Naive thymus-derived CD4-positive, alpha-beta T cell (primary cell): ENCODE measurements at regions not wholly inside any gene's neighbourhood (a gene's known extent, or its start where the extent isn't known, plus 50 kb on each side); places are given as distances from the start of the nearest gene placed in this dataset.
A peak's percentile ranks its signal among the peaks of the same experiment; 100 is the strongest.
"Not testable (repeated sequence)": the region's sequence is repeated elsewhere in the genome, so short reads cannot be mapped to it uniquely, and the experiment has no call there.

Experiments
- ATAC-seq: fragments of 150-1000 bp; cut with Tn5 transposase; 2 replicates; pipeline ENCODE4 v1.10.0; 2021; ENCODE audit warnings: mild to moderate bottlenecking, moderate library complexity
- CTCF ChIA-PET: fragments of 350-600 bp; sonication (Branson Sonifier 250); formaldehyde crosslinking; loops from one replicate; lab custom pipeline; 2021; ENCODE audit warnings: antibody characterized with exemption; lab: Charles Lee
- POLR2A ChIA-PET: fragments of 350-600 bp; sonication (Branson Sonifier 250); formaldehyde crosslinking; loops from one replicate; lab custom pipeline; 2021; ENCODE audit warnings: antibody characterized with exemption, inconsistent platforms; lab: Charles Lee
- DNase-seq, 9 donors: peaks; one replicate each; pipeline versions ENCODE4 v3.0.0 to v3.0.0-alpha.2; 2020 to 2022; ENCODE audit warnings: mixed read lengths in 1 of 9
- H3K27ac ChIP-seq: one replicate; pipeline ENCODE4 v1.7.0; 2013; ENCODE audit warnings: mild to moderate bottlenecking, low read depth, low read length, moderate library complexity
- H3K27me3 ChIP-seq, 2 donors: one replicate each; pipeline ENCODE4 v1.7.0; 2013; ENCODE audit warnings: low read length in 2 of 2, mild to moderate bottlenecking in 2 of 2, moderate library complexity in 2 of 2; ENCODE audit not compliant: control insufficient read depth in 2 of 2, insufficient read depth in 2 of 2
- H3K36me3 ChIP-seq, 3 experiments: 1 replicate in 2 of 3; 2 replicates in 1 of 3; pipeline ENCODE4 v1.7.0; 2013; ENCODE audit warnings: low read length in 3 of 3, mild to moderate bottlenecking in 3 of 3, moderate library complexity in 1 of 3; ENCODE audit not compliant: insufficient read depth in 3 of 3, control insufficient read depth in 2 of 3
- H3K4me1 ChIP-seq, 2 donors: one replicate each; pipeline ENCODE4 v1.7.0; 2013; ENCODE audit warnings: low read length in 2 of 2, mild to moderate bottlenecking in 2 of 2, moderate library complexity in 1 of 2; ENCODE audit not compliant: control insufficient read depth in 2 of 2, insufficient read depth in 2 of 2
- H3K4me3 ChIP-seq: 2 replicates; pipeline ENCODE4 v1.7.0; 2013; ENCODE audit warnings: mild to moderate bottlenecking, low read length
- H3K9me3 ChIP-seq, 3 experiments: 1 replicate in 2 of 3; 2 replicates in 1 of 3; pipeline ENCODE4 v1.7.0; 2013; ENCODE audit warnings: low read length in 3 of 3; ENCODE audit not compliant: control insufficient read depth in 2 of 3
- H3K27ac Mint-ChIP-seq, 9 donors: one replicate each; pipeline ENCODE4 v1.8.0; 2020 to 2022; ENCODE audit warnings: mixed read lengths in 9 of 9, mild to moderate bottlenecking in 8 of 9, moderate library complexity in 5 of 9, inconsistent platforms in 2 of 9
- H3K27me3 Mint-ChIP-seq, 5 donors: one replicate each; pipeline ENCODE4 v1.8.0; 2021 to 2022; ENCODE audit warnings: mixed read lengths in 5 of 5, mild to moderate bottlenecking in 1 of 5
- H3K36me3 Mint-ChIP-seq, 5 donors: one replicate each; pipeline ENCODE4 v1.8.0; 2020 to 2022; ENCODE audit warnings: mixed read lengths in 5 of 5, mild to moderate bottlenecking in 3 of 5, inconsistent platforms in 1 of 5
- H3K4me1 Mint-ChIP-seq, 7 donors: one replicate each; pipeline ENCODE4 v1.8.0; 2020 to 2022; ENCODE audit warnings: mixed read lengths in 7 of 7, mild to moderate bottlenecking in 3 of 7, inconsistent platforms in 1 of 7
- H3K4me3 Mint-ChIP-seq, 10 donors: one replicate each; pipeline ENCODE4 v1.8.0; 2020 to 2022; ENCODE audit warnings: mild to moderate bottlenecking in 10 of 10, mixed read lengths in 10 of 10, moderate library complexity in 6 of 10, inconsistent platforms in 2 of 10
- H3K9me3 Mint-ChIP-seq, 11 donors: one replicate each; pipeline ENCODE4 v1.8.0; 2020 to 2022; ENCODE audit warnings: mixed read lengths in 11 of 11, mild to moderate bottlenecking in 4 of 11, inconsistent platforms in 1 of 11, moderate library complexity in 1 of 11
- intact Hi-C, 2 donors: fragments of 100-400 bp; cut with micrococcal nuclease; formaldehyde crosslinking; loops; one replicate each; pipeline ENCODE4 v1.15.1; 2023

- peaks cover 0 to 20% (median 2%) of the 10 kb centered on the region in 5 donors for H3K36me3 Mint-ChIP-seq
- H3K27ac Mint-ChIP-seq: peak overlapping the region in 5 of 9 donors; percentile 5 to 37 (median 21)
- intact Hi-C loops: loop anchor here in 1 of 2 donors (5.0 kb wide), 2 partner anchors 103 to 368 kb away; partner anchors contain the start of gene SEPTIN7
- no peak for ATAC-seq
- Histone ChIP-seq H3K9me3 (no peaks in the 10 kb centered on the region), H3K36me3 (peaks cover 0 to 23% (median 8%) of the 10 kb centered on the region in 3 experiments), H3K4me3 (no peak overlapping the region), H3K27ac (no peak overlapping the region), H3K27me3 (no peaks in the 10 kb centered on the region), H3K4me1 (no peaks in the 10 kb centered on the region)
- peaks cover 0 to 10% (median 0%) of the 10 kb centered on the region in 7 donors for H3K4me1 Mint-ChIP-seq
- H3K4me3 Mint-ChIP-seq: no peak overlapping the region
- no peak for DNase-seq
- POLR2A ChIA-PET: interaction anchor here (0.7 kb wide), 1 partner anchor 385 kb away, joined by 3 read pairs; no protein-coding TSS in a partner anchor
- CTCF ChIA-PET: no interaction called here
- no peaks in the 10 kb centered on the region for H3K9me3 Mint-ChIP-seq
- H3K27me3 Mint-ChIP-seq: no peaks in the 10 kb centered on the region
These were observed 104.7 kb downstream of the SEPTIN7 start for GRCh38 chr7:35905555-35905954.

- intact Hi-C loops: loop anchor here (1.0 to 5.0 kb wide), 9 partner anchors 104 to 481 kb away; partner anchors contain the start of genes HERPUD2 (in 1 of the 2) and SEPTIN7 (in 1 of the 2)
- H3K9me3 ChIP-seq: no peaks in the 10 kb centered on the region
- Mint-ChIP-seq H3K4me3 (no peak overlapping the region), H3K27ac (peak overlapping the region in 6 of 9 donors; percentile 37 to 88 (median 66)), H3K27me3 (no peaks in the 10 kb centered on the region), H3K9me3 (no peaks in the 10 kb centered on the region), H3K36me3 (peaks cover 2 to 20% (median 6%) of the 10 kb centered on the region in 5 donors), H3K4me1 (peaks cover 0 to 10% (median 0%) of the 10 kb centered on the region in 7 donors)
- ChIA-PET POLR2A (interaction anchor here (0.9 to 1.2 kb wide), 3 partner anchors 107 to 283 kb away, joined by 4 to 6 read pairs (median 4); no protein-coding TSS in a partner anchor), CTCF (interaction anchor here (0.8 to 1.8 kb wide), 15 partner anchors 10 to 369 kb away, joined by 3 to 19 read pairs (median 4); partner anchors contain the start of genes HERPUD2 and SEPTIN7)
- H3K4me1 ChIP-seq: no peaks in the 10 kb centered on the region
- ATAC-seq: peak; percentile 97
- no peaks in the 10 kb centered on the region for H3K27me3 ChIP-seq
- no peak overlapping the region for H3K4me3 ChIP-seq
- peak; percentile 21 to 79 (median 70) for DNase-seq
- H3K27ac ChIP-seq: no peak overlapping the region
- H3K36me3 ChIP-seq: peaks cover 0 to 17% (median 7%) of the 10 kb centered on the region in 3 experiments
These were observed 105.5 kb downstream of the SEPTIN7 start for GRCh38 chr7:35906191-35906908.

DNA sequence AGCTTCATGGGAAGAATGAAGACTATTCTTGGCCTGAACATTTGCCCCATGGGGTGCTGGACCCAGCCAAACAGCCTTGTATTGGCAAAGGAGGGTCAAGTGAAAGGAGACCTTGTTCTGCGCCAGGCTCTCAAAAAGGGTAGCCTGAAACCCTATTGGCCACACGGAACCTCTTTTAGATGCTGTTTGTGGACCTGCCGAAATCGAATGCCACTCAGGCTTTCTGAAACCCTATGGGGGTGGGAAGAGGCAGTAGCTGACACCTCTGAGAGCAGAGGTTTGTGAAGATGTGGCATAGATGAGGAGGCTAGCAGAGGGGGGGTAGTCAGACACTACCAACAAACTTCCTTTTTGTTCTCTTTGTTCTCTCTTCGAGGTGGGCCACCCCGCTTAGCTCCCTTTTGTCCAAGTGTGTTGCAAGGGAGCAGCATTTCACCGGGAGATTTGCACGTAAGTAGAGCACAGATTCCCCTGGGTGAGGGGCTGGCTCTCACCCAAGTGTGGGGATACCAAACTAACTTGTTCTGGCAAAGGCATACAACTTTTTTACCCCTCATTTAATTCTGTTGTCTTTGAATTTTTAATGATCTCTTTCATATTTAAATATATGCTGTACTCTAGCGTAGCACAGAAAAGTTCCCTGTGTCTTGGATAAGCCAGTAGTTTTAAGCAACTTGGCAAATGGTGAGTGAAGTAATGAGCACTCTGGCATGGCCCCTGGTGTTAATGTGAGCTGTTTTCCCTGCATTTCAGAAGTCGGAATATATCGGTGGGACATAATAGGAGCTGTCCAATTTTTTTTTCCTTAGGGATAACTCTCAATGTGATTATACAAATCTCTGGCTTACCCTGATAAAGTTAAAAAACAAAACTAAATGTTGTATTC is 107.7 kb downstream of the SEPTIN7 start:
- Mint-ChIP-seq H3K4me1 (peaks cover 0 to 10% (median 2%) of the 10 kb centered on the region in 7 donors), H3K4me3 (no peak overlapping the region), H3K9me3 (peaks cover 0 to 4% (median 0%) of the 10 kb centered on the region in 11 donors), H3K36me3 (peaks cover 7 to 24% (median 23%) of the 10 kb centered on the region in 5 donors), H3K27ac (peak overlapping the region in 7 of 9 donors; percentile 7 to 56 (median 34)), H3K27me3 (no peaks in the 10 kb centered on the region)
- intact Hi-C loops: loop anchor here in 1 of 2 donors (5.0 kb wide), 2 partner anchors 106 to 371 kb away; partner anchors contain the start of gene SEPTIN7
- Histone ChIP-seq H3K27ac (no peak overlapping the region), H3K9me3 (no peaks in the 10 kb centered on the region), H3K4me3 (no peak overlapping the region), H3K36me3 (peaks cover 0 to 12% (median 7%) of the 10 kb centered on the region in 3 experiments), H3K4me1 (no peaks in the 10 kb centered on the region), H3K27me3 (no peaks in the 10 kb centered on the region)
- CTCF ChIA-PET: interaction anchor here (0.6 to 1.7 kb wide), 3 partner anchors 15 to 183 kb away, joined by 3 to 5 read pairs (median 4); no protein-coding TSS in a partner anchor
- no peak for ATAC-seq
- POLR2A ChIA-PET: interaction anchor here (1.3 kb wide), 1 partner anchor 201 kb away, joined by 4 read pairs; no protein-coding TSS in a partner anchor
- no peak for DNase-seq

- H3K4me3 ChIP-seq: no peak overlapping the region
- no peaks in the 10 kb centered on the region for H3K27me3 ChIP-seq
- H3K27ac Mint-ChIP-seq: peak overlapping the region in 2 of 9 donors; percentile 13 to 49
- intact Hi-C loops: loop anchor here in 1 of 2 donors (5.0 kb wide), 2 partner anchors 108 to 373 kb away; partner anchors contain the start of gene SEPTIN7
- H3K36me3 Mint-ChIP-seq: peaks cover 8 to 25% (median 18%) of the 10 kb centered on the region in 5 donors
- peaks cover 0 to 10% (median 2%) of the 10 kb centered on the region in 7 donors for H3K4me1 Mint-ChIP-seq
- no peak overlapping the region for H3K27ac ChIP-seq
- ATAC-seq (no peak), DNase-seq (no peak)
- no peaks in the 10 kb centered on the region for H3K9me3 ChIP-seq
- H3K36me3 ChIP-seq: peaks cover 0 to 5% (median 0%) of the 10 kb centered on the region in 3 experiments
- H3K4me3 Mint-ChIP-seq: no peak overlapping the region
- H3K4me1 ChIP-seq: no peaks in the 10 kb centered on the region
- peaks cover 0 to 4% (median 0%) of the 10 kb centered on the region in 11 donors for H3K9me3 Mint-ChIP-seq
- ChIA-PET CTCF (interaction anchor here (0.7 to 1.7 kb wide), 3 partner anchors 17 to 200 kb away, joined by 4 to 5 read pairs (median 4); no protein-coding TSS in a partner anchor), POLR2A (interaction anchor here (0.5 kb wide), 1 partner anchor 103 kb away, joined by 3 read pairs; no protein-coding TSS in a partner anchor)
- H3K27me3 Mint-ChIP-seq: no peaks in the 10 kb centered on the region
These were observed 109.1 kb downstream of the SEPTIN7 start for GRCh38 chr7:35909870-35910357.

DNA sequence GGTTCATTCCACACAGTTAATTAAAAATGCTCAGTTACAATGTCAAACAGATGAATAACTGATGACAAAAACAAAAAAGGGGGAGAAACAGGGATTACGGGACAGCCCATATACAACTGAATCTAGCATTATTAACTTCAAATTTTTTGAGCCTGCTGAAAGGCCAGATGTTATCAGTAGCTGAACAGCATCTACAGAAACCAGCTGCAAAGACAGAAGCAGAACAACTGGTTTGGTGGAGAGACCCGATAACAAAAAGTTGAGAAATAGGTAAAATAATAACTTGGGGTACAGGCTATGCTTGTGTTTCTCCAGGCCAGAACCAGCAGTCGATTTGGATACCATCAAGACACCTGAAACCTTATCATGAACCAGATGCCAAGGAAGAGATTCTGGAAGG is 109.8 kb downstream of the SEPTIN7 start:
- intact Hi-C loops, H3K27me3 ChIP-seq, H3K9me3 ChIP-seq, H3K27me3 Mint-ChIP-seq, H3K36me3 ChIP-seq, DNase-seq, H3K27ac ChIP-seq, H3K9me3 Mint-ChIP-seq, H3K4me3 ChIP-seq, POLR2A ChIA-PET, H3K4me1 ChIP-seq, H3K4me3 Mint-ChIP-seq, ATAC-seq: not testable (repeated sequence)
- peak overlapping the region in 1 of 9 donors; percentile 52 for H3K27ac Mint-ChIP-seq
- H3K36me3 Mint-ChIP-seq: peaks cover 8 to 25% (median 18%) of the 10 kb centered on the region in 5 donors
- H3K4me1 Mint-ChIP-seq: peaks cover 0 to 10% (median 2%) of the 10 kb centered on the region in 7 donors
- CTCF ChIA-PET: interaction anchor here (0.7 to 1.7 kb wide), 2 partner anchors 185 to 201 kb away, joined by 4 to 5 read pairs; no protein-coding TSS in a partner anchor
